WTC11 (cell line): ENCODE measurements at regions not wholly inside any gene's neighbourhood (a gene's known extent, or its start where the extent isn't known, plus 50 kb on each side); places are given as distances from the start of the nearest gene placed in this dataset.

Experiments
- ATAC-seq: fragments of 200-7000 bp; cut with Tn5 transposase; 2 replicates; pipeline ENCODE4 v1.10.0; 2021; ENCODE audit warnings: mild to moderate bottlenecking, moderate library complexity
- CTCF ChIA-PET: fragments of 300-600 bp; sonication (Branson Sonifier 250); formaldehyde crosslinking; loops from one replicate; lab custom pipeline; 2021; ENCODE audit warnings: antibody characterized with exemption; lab: Charles Lee
- POLR2A ChIA-PET: fragments of 350-600 bp; sonication (Branson Sonifier 250); formaldehyde crosslinking; loops from one replicate; lab custom pipeline; 2021; ENCODE audit warnings: antibody characterized with exemption; lab: Charles Lee
- DNase-seq: peaks from one replicate; pipeline ENCODE4 v3.0.0; 2021; ENCODE audit warnings: low spot score
- H3K27ac Mint-ChIP-seq: 2 replicates; pipeline ENCODE4 v1.8.0; 2021; ENCODE audit warnings: mixed read lengths
- H3K27me3 Mint-ChIP-seq: 2 replicates; pipeline ENCODE4 v1.8.0; 2021; ENCODE audit warnings: low read depth, mild to moderate bottlenecking, moderate library complexity, mixed read lengths
- H3K36me3 Mint-ChIP-seq: 2 replicates; pipeline ENCODE4 v1.8.0; 2021; ENCODE audit warnings: mixed read lengths
- H3K4me1 Mint-ChIP-seq: 2 replicates; pipeline ENCODE4 v1.8.0; 2022; ENCODE audit warnings: mixed read lengths
- H3K4me3 Mint-ChIP-seq: 2 replicates; pipeline ENCODE4 v1.8.0; 2021; ENCODE audit warnings: mild to moderate bottlenecking, moderate library complexity, mixed read lengths
- H3K9me3 Mint-ChIP-seq: 2 replicates; pipeline ENCODE4 v1.8.0; 2021; ENCODE audit warnings: mixed read lengths
- FOXK1 ChIP-seq: sonication (generic); formaldehyde crosslinking; IDR thresholded peaks from 2 replicates; pipeline ENCODE4 v1.8.0; 2022; ENCODE audit warnings: mild to moderate bottlenecking, moderate library complexity, missing genetic modification reagents
- FOXP1 ChIP-seq: sonication (generic); formaldehyde crosslinking; IDR thresholded peaks from 2 replicates; pipeline ENCODE4 v1.8.0; 2022; ENCODE audit warnings: missing genetic modification reagents, mild to moderate bottlenecking, moderate library complexity, borderline replicate concordance
- MXD4 ChIP-seq: fragments of 250-450 bp; sonication (Bioruptor Pico); IDR thresholded peaks from 2 replicates; pipeline ENCODE4 v1.8.0; 2021; ENCODE audit warnings: mild to moderate bottlenecking, moderate library complexity, borderline replicate concordance
- NFE2L1 ChIP-seq: sonication (generic); formaldehyde crosslinking; IDR thresholded peaks from 2 replicates; pipeline ENCODE4 v1.8.1; 2023; ENCODE audit warnings: missing genetic modification reagents
- NFYB ChIP-seq: sonication (generic); formaldehyde crosslinking; conservative IDR thresholded peaks from 2 replicates; pipeline ENCODE4 v1.8.0; 2022; ENCODE audit warnings: low read depth, missing genetic modification reagents
- PREB ChIP-seq: sonication (generic); formaldehyde crosslinking; IDR thresholded peaks from 2 replicates; pipeline ENCODE4 v1.8.1; 2022; ENCODE audit warnings: mild to moderate bottlenecking, missing genetic modification reagents, moderate library complexity, borderline replicate concordance
- SMAD3 ChIP-seq: sonication (generic); formaldehyde crosslinking; IDR thresholded peaks from 2 replicates; pipeline ENCODE4 v1.8.0; 2022; ENCODE audit warnings: missing genetic modification reagents, mild to moderate bottlenecking, borderline replicate concordance
- SP1 ChIP-seq: sonication (generic); formaldehyde crosslinking; conservative IDR thresholded peaks from 2 replicates; pipeline ENCODE4 v1.8.1; 2022; ENCODE audit warnings: missing genetic modification reagents
- TEAD4 ChIP-seq: sonication (generic); formaldehyde crosslinking; IDR thresholded peaks from 2 replicates; pipeline ENCODE4 v1.8.0; 2022; ENCODE audit warnings: mild to moderate bottlenecking, missing genetic modification reagents
- USF1 ChIP-seq: sonication (generic); formaldehyde crosslinking; IDR thresholded peaks from 2 replicates; pipeline ENCODE4 v1.8.0; 2022; ENCODE audit warnings: mild to moderate bottlenecking, missing genetic modification reagents
- USF2 ChIP-seq: sonication (generic); formaldehyde crosslinking; IDR thresholded peaks from 2 replicates; pipeline ENCODE4 v1.8.1; 2023; ENCODE audit warnings: mild to moderate bottlenecking, missing genetic modification reagents, moderate library complexity
- ZNF317 ChIP-seq: sonication (generic); formaldehyde crosslinking; IDR thresholded peaks from 2 replicates; pipeline ENCODE4 v1.8.1; 2023; ENCODE audit warnings: low read depth, mild to moderate bottlenecking, moderate library complexity, missing genetic modification reagents, borderline replicate concordance
- ZNF671 ChIP-seq: fragments of 250-450 bp; sonication (Bioruptor Pico); IDR thresholded peaks from 2 replicates; pipeline ENCODE4 v1.8.0; 2021; ENCODE audit warnings: mild to moderate bottlenecking
- ZSCAN18 ChIP-seq: fragments of 250-450 bp; sonication (Bioruptor Pico); IDR thresholded peaks from 2 replicates; pipeline ENCODE4 v2.1.2; 2022; ENCODE audit warnings: mild to moderate bottlenecking, moderate library complexity
- TF ChIP-seq, protein P1 (sequence below): fragments of 200-600 bp; IDR thresholded peaks from 2 replicates; pipeline ENCODE4 v1.8.0; 2022; ENCODE audit warnings: antibody characterized with exemption
- TF ChIP-seq, protein P2 (sequence below): sonication (generic); formaldehyde crosslinking; IDR thresholded peaks from 2 replicates; pipeline ENCODE4 v1.8.1; 2022; ENCODE audit warnings: missing genetic modification reagents, borderline replicate concordance
- TF ChIP-seq, protein P3 (sequence below): fragments of 250-450 bp; sonication (Bioruptor Pico); IDR thresholded peaks from 2 replicates; pipeline ENCODE4 v1.9.0; 2021; ENCODE audit warnings: mild to moderate bottlenecking
- TF ChIP-seq, protein P4 (sequence below): sonication (generic); formaldehyde crosslinking; IDR thresholded peaks from 2 replicates; pipeline ENCODE4 v1.8.1; 2023; ENCODE audit warnings: mild to moderate bottlenecking, missing genetic modification reagents, borderline replicate concordance
- TF ChIP-seq, protein P5 (sequence below): fragments of 250-450 bp; sonication (Bioruptor Pico); IDR thresholded peaks from 2 replicates; pipeline ENCODE4 v1.9.0; 2021; ENCODE audit warnings: moderate library complexity, mild to moderate bottlenecking, inconsistent platforms, borderline replicate concordance

DNA sequence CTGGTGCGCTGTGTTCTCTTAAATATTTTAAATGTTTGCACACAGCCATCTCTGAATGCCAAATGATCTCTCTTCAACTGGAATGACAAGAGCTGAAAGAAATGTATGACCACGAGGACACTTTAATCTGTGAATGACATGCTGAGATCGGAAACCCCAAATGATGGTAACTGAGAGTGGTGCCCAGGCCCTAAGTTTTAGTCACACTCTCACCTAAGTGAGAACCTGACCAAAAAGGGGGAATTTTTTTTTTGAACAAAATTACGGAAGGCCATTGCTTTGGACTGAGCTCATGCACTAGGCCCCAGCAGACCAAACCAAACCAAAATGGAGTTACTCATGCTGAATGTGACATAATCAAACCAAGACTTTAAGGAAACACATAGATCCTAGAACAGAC is 167.1 kb upstream of the TUT7 start:
- H3K9me3 Mint-ChIP-seq = peaks cover 3% of the 10 kb centered on the region; the same call in 1 of the 2 replicates
- no peaks in the 10 kb centered on the region for H3K4me1 Mint-ChIP-seq
- CTCF ChIA-PET = no interaction called here
- H3K27me3 Mint-ChIP-seq = no peaks in the 10 kb centered on the region; the same call in 1 of the 2 replicates
- H3K4me3 Mint-ChIP-seq = no peak overlapping the region
- no peak for ATAC-seq
- no peak for DNase-seq
- TF ChIP-seq, protein P1, sequence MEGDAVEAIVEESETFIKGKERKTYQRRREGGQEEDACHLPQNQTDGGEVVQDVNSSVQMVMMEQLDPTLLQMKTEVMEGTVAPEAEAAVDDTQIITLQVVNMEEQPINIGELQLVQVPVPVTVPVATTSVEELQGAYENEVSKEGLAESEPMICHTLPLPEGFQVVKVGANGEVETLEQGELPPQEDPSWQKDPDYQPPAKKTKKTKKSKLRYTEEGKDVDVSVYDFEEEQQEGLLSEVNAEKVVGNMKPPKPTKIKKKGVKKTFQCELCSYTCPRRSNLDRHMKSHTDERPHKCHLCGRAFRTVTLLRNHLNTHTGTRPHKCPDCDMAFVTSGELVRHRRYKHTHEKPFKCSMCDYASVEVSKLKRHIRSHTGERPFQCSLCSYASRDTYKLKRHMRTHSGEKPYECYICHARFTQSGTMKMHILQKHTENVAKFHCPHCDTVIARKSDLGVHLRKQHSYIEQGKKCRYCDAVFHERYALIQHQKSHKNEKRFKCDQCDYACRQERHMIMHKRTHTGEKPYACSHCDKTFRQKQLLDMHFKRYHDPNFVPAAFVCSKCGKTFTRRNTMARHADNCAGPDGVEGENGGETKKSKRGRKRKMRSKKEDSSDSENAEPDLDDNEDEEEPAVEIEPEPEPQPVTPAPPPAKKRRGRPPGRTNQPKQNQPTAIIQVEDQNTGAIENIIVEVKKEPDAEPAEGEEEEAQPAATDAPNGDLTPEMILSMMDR = no peak
- TF ChIP-seq, protein P2, sequence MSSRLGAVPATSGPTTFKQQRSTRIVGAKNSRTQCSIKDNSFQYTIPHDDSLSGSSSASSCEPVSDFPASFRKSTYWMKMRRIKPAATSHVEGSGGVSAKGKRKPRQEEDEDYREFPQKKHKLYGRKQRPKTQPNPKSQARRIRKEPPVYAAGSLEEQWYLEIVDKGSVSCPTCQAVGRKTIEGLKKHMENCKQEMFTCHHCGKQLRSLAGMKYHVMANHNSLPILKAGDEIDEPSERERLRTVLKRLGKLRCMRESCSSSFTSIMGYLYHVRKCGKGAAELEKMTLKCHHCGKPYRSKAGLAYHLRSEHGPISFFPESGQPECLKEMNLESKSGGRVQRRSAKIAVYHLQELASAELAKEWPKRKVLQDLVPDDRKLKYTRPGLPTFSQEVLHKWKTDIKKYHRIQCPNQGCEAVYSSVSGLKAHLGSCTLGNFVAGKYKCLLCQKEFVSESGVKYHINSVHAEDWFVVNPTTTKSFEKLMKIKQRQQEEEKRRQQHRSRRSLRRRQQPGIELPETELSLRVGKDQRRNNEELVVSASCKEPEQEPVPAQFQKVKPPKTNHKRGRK (CRISPR knock-in tag) = no peak
- TF ChIP-seq NFE2L1 (CRISPR knock-in tag) (no peak), ZSCAN18 (CRISPR knock-in tag) (no peak), USF2 (CRISPR knock-in tag) (no peak), ZNF317 (no peak), PREB (CRISPR knock-in tag) (no peak), SMAD3 (CRISPR knock-in tag) (no peak)
- no peaks in the 10 kb centered on the region for H3K36me3 Mint-ChIP-seq
- no peak overlapping the region for H3K27ac Mint-ChIP-seq
- POLR2A ChIA-PET = no interaction called here

GRCh38 chr9:86519066-86519615 is 164.9 kb upstream of the TUT7 start:
- Mint-ChIP-seq H3K27ac (no peak overlapping the region), H3K9me3 (peaks cover 1% of the 10 kb centered on the region; the same call in 1 of the 2 replicates), H3K4me3 (no peak overlapping the region), H3K36me3 (no peaks in the 10 kb centered on the region), H3K4me1 (no peaks in the 10 kb centered on the region), H3K27me3 (no peaks in the 10 kb centered on the region; the same call in 1 of the 2 replicates)
- DNase-seq (no peak), ATAC-seq (no peak)
- ChIA-PET POLR2A (no interaction called here), CTCF (no interaction called here)
- TF ChIP-seq, protein P1 = no peak
- TF ChIP-seq TEAD4 (CRISPR knock-in tag) (no peak), SP1 (no peak), USF1 (CRISPR knock-in tag) (no peak), ZNF671 (CRISPR knock-in tag) (no peak), FOXP1 (CRISPR knock-in tag) (no peak), NFYB (CRISPR knock-in tag) (no peak), MXD4 (CRISPR knock-in tag) (no peak), FOXK1 (CRISPR knock-in tag) (no peak)
- TF ChIP-seq, protein P3, sequence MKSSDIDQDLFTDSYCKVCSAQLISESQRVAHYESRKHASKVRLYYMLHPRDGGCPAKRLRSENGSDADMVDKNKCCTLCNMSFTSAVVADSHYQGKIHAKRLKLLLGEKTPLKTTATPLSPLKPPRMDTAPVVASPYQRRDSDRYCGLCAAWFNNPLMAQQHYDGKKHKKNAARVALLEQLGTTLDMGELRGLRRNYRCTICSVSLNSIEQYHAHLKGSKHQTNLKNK (CRISPR knock-in tag) = no peak
- TF ChIP-seq, protein P4, sequence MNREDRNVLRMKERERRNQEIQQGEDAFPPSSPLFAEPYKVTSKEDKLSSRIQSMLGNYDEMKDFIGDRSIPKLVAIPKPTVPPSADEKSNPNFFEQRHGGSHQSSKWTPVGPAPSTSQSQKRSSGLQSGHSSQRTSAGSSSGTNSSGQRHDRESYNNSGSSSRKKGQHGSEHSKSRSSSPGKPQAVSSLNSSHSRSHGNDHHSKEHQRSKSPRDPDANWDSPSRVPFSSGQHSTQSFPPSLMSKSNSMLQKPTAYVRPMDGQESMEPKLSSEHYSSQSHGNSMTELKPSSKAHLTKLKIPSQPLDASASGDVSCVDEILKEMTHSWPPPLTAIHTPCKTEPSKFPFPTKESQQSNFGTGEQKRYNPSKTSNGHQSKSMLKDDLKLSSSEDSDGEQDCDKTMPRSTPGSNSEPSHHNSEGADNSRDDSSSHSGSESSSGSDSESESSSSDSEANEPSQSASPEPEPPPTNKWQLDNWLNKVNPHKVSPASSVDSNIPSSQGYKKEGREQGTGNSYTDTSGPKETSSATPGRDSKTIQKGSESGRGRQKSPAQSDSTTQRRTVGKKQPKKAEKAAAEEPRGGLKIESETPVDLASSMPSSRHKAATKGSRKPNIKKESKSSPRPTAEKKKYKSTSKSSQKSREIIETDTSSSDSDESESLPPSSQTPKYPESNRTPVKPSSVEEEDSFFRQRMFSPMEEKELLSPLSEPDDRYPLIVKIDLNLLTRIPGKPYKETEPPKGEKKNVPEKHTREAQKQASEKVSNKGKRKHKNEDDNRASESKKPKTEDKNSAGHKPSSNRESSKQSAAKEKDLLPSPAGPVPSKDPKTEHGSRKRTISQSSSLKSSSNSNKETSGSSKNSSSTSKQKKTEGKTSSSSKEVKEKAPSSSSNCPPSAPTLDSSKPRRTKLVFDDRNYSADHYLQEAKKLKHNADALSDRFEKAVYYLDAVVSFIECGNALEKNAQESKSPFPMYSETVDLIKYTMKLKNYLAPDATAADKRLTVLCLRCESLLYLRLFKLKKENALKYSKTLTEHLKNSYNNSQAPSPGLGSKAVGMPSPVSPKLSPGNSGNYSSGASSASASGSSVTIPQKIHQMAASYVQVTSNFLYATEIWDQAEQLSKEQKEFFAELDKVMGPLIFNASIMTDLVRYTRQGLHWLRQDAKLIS (CRISPR knock-in tag) = no peak
- TF ChIP-seq, protein P5, sequence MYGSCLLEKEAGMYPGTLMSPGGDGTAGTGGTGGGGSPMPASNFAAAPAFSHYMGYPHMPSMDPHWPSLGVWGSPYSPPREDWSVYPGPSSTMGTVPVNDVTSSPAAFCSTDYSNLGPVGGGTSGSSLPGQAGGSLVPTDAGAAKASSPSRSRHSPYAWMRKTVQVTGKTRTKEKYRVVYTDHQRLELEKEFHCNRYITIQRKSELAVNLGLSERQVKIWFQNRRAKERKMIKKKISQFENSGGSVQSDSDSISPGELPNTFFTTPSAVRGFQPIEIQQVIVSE (CRISPR knock-in tag) = no peak
